Peyer's patch (tissue), 4 donors: ENCODE measurements at regions not wholly inside any gene's neighbourhood (a gene's known extent, or its start where the extent isn't known, plus 50 kb on each side); places are given as distances from the start of the nearest gene placed in this dataset.

Experiments used
- DNase-seq, 3 donors: peaks; one replicate each; pipeline ENCODE4 v3.0.0-alpha.2; 2017 to 2019
- H3K27ac ChIP-seq, 4 donors: fragments of 200-600 bp; sonication (generic); one replicate each; pipeline ENCODE4 v1.5.1; 2016 to 2019
- H3K27me3 ChIP-seq, 2 donors: fragments of 200-600 bp; sonication (generic); one replicate each; pipeline ENCODE4 v1.5.1; 2019
- H3K36me3 ChIP-seq, 3 donors: fragments of 200-600 bp; sonication (generic); one replicate each; pipeline ENCODE4 v1.5.1; 2016 to 2019
- H3K4me1 ChIP-seq, 4 donors: fragments of 200-600 bp; sonication (generic); one replicate each; pipeline ENCODE4 v1.5.1; 2016 to 2019
- H3K4me3 ChIP-seq, 4 donors: fragments of 200-600 bp; sonication (generic); 1 replicate in 3 of 4; 2 replicates in 1 of 4; pipeline ENCODE4 v1.5.1; 2016 to 2019; ENCODE audit warnings: mild to moderate bottlenecking in 1 of 4
- H3K9me3 ChIP-seq, 4 donors: fragments of 200-600 bp; sonication (generic); one replicate each; pipeline ENCODE4 v1.5.1; 2016 to 2019; ENCODE audit warnings: mild to moderate bottlenecking in 1 of 4
- CTCF ChIP-seq, 6 experiments: fragments of 450-650 bp in 4 of 6; fragments of 200-600 bp in 2 of 6; sonication (generic) in 1 of 6; IDR thresholded peaks; one replicate each; pipeline ENCODE4 v1.5.1; 2017 to 2019; ENCODE audit warnings: antibody characterized with exemption in 6 of 6, mild to moderate bottlenecking in 3 of 6, moderate library complexity in 1 of 6
- POLR2A ChIP-seq, 2 donors: fragments of 450-650 bp; IDR thresholded peaks; one replicate each; pipeline ENCODE4 v1.5.1; 2017; ENCODE audit warnings: antibody characterized with exemption in 2 of 2, mild to moderate bottlenecking in 2 of 2, moderate library complexity in 2 of 2

GRCh38 chr10:60461688-60462087 is 72.0 kb upstream of the ANK3 start:
- peak in 1 of 3 donors; percentile 22 for DNase-seq
- no peaks in the 10 kb centered on the region for H3K27me3 ChIP-seq
- no peaks in the 10 kb centered on the region for H3K36me3 ChIP-seq
- H3K4me1 ChIP-seq = no peaks in the 10 kb centered on the region
- no peak overlapping the region for H3K27ac ChIP-seq
- no peak overlapping the region for H3K4me3 ChIP-seq
- H3K9me3 ChIP-seq = no peaks in the 10 kb centered on the region
- TF ChIP-seq CTCF (IDR thresholded peaks at IDR 0.05) = no peak
- TF ChIP-seq POLR2A (IDR thresholded peaks at IDR 0.05) = no peak

GRCh38 chr10:60459701-60460457 is 70.2 kb upstream of the ANK3 start:
- no peak overlapping the region for H3K27ac ChIP-seq
- no peaks in the 10 kb centered on the region for H3K4me1 ChIP-seq
- no peaks in the 10 kb centered on the region for H3K9me3 ChIP-seq
- H3K4me3 ChIP-seq = no peak overlapping the region
- no peaks in the 10 kb centered on the region for H3K27me3 ChIP-seq
- TF ChIP-seq POLR2A (IDR thresholded peaks at IDR 0.05) (no peak), CTCF (IDR thresholded peaks at IDR 0.05) (no peak)
- no peaks in the 10 kb centered on the region for H3K36me3 ChIP-seq
- no peak for DNase-seq

GRCh38 chr10:60456053-60456452 is 66.4 kb upstream of the ANK3 start:
- TF ChIP-seq CTCF (IDR thresholded peaks at IDR 0.05) (no peak), POLR2A (IDR thresholded peaks at IDR 0.05) (no peak)
- Histone ChIP-seq H3K36me3 (no peaks in the 10 kb centered on the region), H3K27ac (no peak overlapping the region), H3K9me3 (no peaks in the 10 kb centered on the region), H3K4me1 (no peaks in the 10 kb centered on the region), H3K27me3 (no peaks in the 10 kb centered on the region), H3K4me3 (no peak overlapping the region)
- DNase-seq = no peak

- no peaks in the 10 kb centered on the region for H3K36me3 ChIP-seq
- TF ChIP-seq POLR2A (IDR thresholded peaks at IDR 0.05) (no peak), CTCF (IDR thresholded peaks at IDR 0.05) (no peak)
- no peaks in the 10 kb centered on the region for H3K4me1 ChIP-seq
These were observed 64.7 kb upstream of the ANK3 start for GRCh38 chr10:60454336-60454735.

GRCh38 chr10:60453036-60453435 is 63.4 kb upstream of the ANK3 start:
- no peaks in the 10 kb centered on the region for H3K36me3 ChIP-seq
- H3K27me3 ChIP-seq = no peaks in the 10 kb centered on the region
- no peak for DNase-seq
- no peak overlapping the region for H3K27ac ChIP-seq
- TF ChIP-seq CTCF (IDR thresholded peaks at IDR 0.05) (no peak), POLR2A (IDR thresholded peaks at IDR 0.05) (no peak)
- H3K4me1 ChIP-seq = no peaks in the 10 kb centered on the region
- no peaks in the 10 kb centered on the region for H3K9me3 ChIP-seq
- no peak overlapping the region for H3K4me3 ChIP-seq

More at GRCh38 chr10:60454336-60454735, 64.7 kb upstream of the ANK3 start:
- no peak overlapping the region for H3K27ac ChIP-seq
- no peaks in the 10 kb centered on the region for H3K27me3 ChIP-seq
- H3K9me3 ChIP-seq = no peaks in the 10 kb centered on the region
- DNase-seq = no peak
- H3K4me3 ChIP-seq = no peak overlapping the region
